NOMO-1 (cell line): ENCODE measurements at regions not wholly inside any gene's neighbourhood (a gene's known extent, or its start where the extent isn't known, plus 50 kb on each side); places are given as distances from the start of the nearest gene placed in this dataset.

ENCODE experiments used
- DNase-seq, 2 experiments: peaks; one replicate each; lab custom pipeline; 2025; ENCODE audit not compliant: unreplicated experiment in 2 of 2; lab: John Stamatoyannopoulos, UW

- DNase-seq: no peak
These were observed 223.9 kb upstream of the GLI3 start for GRCh38 chr7:42460933-42461332.

GRCh38 chr7:42460148-42460547 lies 223.1 kb upstream of the GLI3 start:
- no peak for DNase-seq

GRCh38 chr7:42457663-42458062 lies 220.7 kb upstream of the GLI3 start:
- no peak for DNase-seq

GRCh38 chr7:42456756-42457276 lies 219.8 kb upstream of the GLI3 start:
- no peak for DNase-seq

GRCh38 chr7:42456267-42456666 lies 219.3 kb upstream of the GLI3 start:
- DNase-seq: no peak

GRCh38 chr7:42453931-42454361 lies 216.9 kb upstream of the GLI3 start:
- no peak for DNase-seq

GRCh38 chr7:42452356-42452755 lies 215.3 kb upstream of the GLI3 start:
- DNase-seq: no peak

GRCh38 chr7:42449431-42449830 lies 212.4 kb upstream of the GLI3 start:
- no peak for DNase-seq

GRCh38 chr7:42448901-42449300 lies 211.9 kb upstream of the GLI3 start:
- no peak for DNase-seq

- no peak for DNase-seq
These were observed 208.7 kb upstream of the GLI3 start for GRCh38 chr7:42445691-42446090.

GRCh38 chr7:42440951-42441350 lies 203.9 kb upstream of the GLI3 start:
- DNase-seq: no peak

- DNase-seq: no peak
These were observed 195.6 kb upstream of the GLI3 start for GRCh38 chr7:42432644-42433043.

- no peak for DNase-seq
These were observed 194.9 kb upstream of the GLI3 start for GRCh38 chr7:42431873-42432272.

GRCh38 chr7:42429339-42429738 lies 192.3 kb upstream of the GLI3 start:
- DNase-seq: no peak

- no peak for DNase-seq
These were observed 189.2 kb upstream of the GLI3 start for GRCh38 chr7:42426163-42426562.

GRCh38 chr7:42414941-42415505 lies 178.0 kb upstream of the GLI3 start:
- no peak for DNase-seq

- no peak for DNase-seq
These were observed 177.0 kb upstream of the GLI3 start for GRCh38 chr7:42414028-42414427.

GRCh38 chr7:42409296-42409695 lies 172.3 kb upstream of the GLI3 start:
- no peak for DNase-seq

GRCh38 chr7:42407833-42408232 lies 170.8 kb upstream of the GLI3 start:
- DNase-seq: no peak

GRCh38 chr7:42407021-42407710 lies 170.2 kb upstream of the GLI3 start:
- DNase-seq: no peak

- DNase-seq: no peak
These were observed 169.3 kb upstream of the GLI3 start for GRCh38 chr7:42406358-42406757.

GRCh38 chr7:42405782-42406181 lies 168.8 kb upstream of the GLI3 start:
- DNase-seq: no peak

GRCh38 chr7:42403831-42404230 lies 166.8 kb upstream of the GLI3 start:
- no peak for DNase-seq
